AG09309 (cell line): ENCODE measurements at regions not wholly inside any gene's neighbourhood (a gene's known extent, or its start where the extent isn't known, plus 50 kb on each side); places are given as distances from the start of the nearest gene placed in this dataset.

Source experiments
- DNase-seq: peaks from one replicate; pipeline ENCODE4 v3.0.0-alpha.2; 2010; ENCODE audit warnings: low read depth
- H3K4me3 ChIP-seq: 2 replicates; pipeline ENCODE4 v1.5.1; 2011; ENCODE audit warnings: mild to moderate bottlenecking, low read depth, low read length, moderate library complexity; ENCODE audit not compliant: control insufficient read depth
- TF ChIP-seq, protein P1 (sequence below): IDR thresholded peaks from 2 replicates; pipeline ENCODE4 v1.5.1; 2011; ENCODE audit warnings: mild to moderate bottlenecking, low read depth, low read length, inconsistent platforms; ENCODE audit not compliant: insufficient read depth, control insufficient read depth; ENCODE audit errors: missing control alignments

DNA sequence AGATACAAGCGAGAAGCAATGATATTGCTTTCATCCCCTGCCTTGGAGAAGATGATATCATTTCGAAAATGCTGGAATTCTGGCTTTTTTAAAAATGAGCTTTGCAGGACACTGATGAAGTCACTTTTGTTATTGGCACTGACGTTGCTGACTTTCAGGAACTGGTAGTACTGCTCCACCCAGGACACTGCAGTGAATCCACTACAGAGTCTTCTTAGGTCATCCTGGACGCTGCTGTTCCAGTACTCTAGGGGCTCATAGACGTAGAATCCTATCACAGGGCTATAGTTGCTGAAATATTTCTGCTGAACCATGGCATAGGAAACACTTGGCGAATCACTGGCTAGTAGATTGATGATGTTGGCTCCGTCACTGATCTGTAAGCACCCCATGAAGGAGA is 97.2 kb downstream of the OPN5 start:
- TF ChIP-seq, protein P1, sequence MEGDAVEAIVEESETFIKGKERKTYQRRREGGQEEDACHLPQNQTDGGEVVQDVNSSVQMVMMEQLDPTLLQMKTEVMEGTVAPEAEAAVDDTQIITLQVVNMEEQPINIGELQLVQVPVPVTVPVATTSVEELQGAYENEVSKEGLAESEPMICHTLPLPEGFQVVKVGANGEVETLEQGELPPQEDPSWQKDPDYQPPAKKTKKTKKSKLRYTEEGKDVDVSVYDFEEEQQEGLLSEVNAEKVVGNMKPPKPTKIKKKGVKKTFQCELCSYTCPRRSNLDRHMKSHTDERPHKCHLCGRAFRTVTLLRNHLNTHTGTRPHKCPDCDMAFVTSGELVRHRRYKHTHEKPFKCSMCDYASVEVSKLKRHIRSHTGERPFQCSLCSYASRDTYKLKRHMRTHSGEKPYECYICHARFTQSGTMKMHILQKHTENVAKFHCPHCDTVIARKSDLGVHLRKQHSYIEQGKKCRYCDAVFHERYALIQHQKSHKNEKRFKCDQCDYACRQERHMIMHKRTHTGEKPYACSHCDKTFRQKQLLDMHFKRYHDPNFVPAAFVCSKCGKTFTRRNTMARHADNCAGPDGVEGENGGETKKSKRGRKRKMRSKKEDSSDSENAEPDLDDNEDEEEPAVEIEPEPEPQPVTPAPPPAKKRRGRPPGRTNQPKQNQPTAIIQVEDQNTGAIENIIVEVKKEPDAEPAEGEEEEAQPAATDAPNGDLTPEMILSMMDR, result no peak
- no peak overlapping the region for H3K4me3 ChIP-seq
- DNase-seq, result no peak
